ENCODE measurements at regions not wholly inside any gene's neighbourhood (a gene's known extent, or its start where the extent isn't known, plus 50 kb on each side); places are given as distances from the start of the nearest gene placed in this dataset.

DNA sequence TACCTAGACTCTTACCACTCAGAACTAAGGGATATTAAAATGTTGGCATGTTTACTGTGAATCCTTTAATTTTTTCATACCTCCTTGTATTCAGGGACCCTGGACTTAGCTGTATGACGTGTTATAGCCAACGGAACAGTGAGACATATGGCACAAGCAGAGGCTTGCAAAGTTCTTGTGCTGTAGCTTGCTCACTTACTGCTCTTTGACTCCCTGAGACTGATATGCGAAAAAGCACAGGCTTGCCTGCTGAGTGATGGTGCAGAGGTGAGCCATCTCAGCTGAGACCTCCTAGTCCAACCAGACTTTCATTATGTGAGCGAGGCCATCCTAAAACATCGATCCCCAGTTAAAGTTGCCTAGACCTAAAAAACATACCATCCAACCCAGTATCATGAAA, 811.0 kb downstream of the METTL15 start:
- TF ChIP-seq EZH2 (IDR thresholded peaks at IDR 0.05; ENCODE audit: insufficient read depth, poor library complexity, severe bottlenecking) (no peak), EZH2phosphoT487 (IDR thresholded peaks at IDR 0.05; ENCODE audit: insufficient read depth, low read depth) (no peak)
